ENCODE measurements at regions not wholly inside any gene's neighbourhood (a gene's known extent, or its start where the extent isn't known, plus 50 kb on each side); places are given as distances from the start of the nearest gene placed in this dataset.

GRCh38 chr6:44549516-44549915 lies 162.0 kb downstream of the CDC5L start:
- TF ChIP-seq EZH2 (IDR thresholded peaks at IDR 0.05; ENCODE audit: low read length), result no peak
- TF ChIP-seq CTCF (optimal IDR thresholded peaks at IDR 0.05 in 1 of 3, IDR thresholded peaks at IDR 0.05 in 1 of 3, conservative IDR thresholded peaks at IDR 0.05 in 1 of 3; ENCODE audit: extremely low read depth in 1 of 3, insufficient read depth in 2 of 3, low read length in 3 of 3), result no peak
